ENCODE measurements at regions not wholly inside any gene's neighbourhood (a gene's known extent, or its start where the extent isn't known, plus 50 kb on each side); places are given as distances from the start of the nearest gene placed in this dataset.
"Not testable (repeated sequence)": the region's sequence is repeated elsewhere in the genome, so short reads cannot be mapped to it uniquely, and the experiment has no call there.

DNA sequence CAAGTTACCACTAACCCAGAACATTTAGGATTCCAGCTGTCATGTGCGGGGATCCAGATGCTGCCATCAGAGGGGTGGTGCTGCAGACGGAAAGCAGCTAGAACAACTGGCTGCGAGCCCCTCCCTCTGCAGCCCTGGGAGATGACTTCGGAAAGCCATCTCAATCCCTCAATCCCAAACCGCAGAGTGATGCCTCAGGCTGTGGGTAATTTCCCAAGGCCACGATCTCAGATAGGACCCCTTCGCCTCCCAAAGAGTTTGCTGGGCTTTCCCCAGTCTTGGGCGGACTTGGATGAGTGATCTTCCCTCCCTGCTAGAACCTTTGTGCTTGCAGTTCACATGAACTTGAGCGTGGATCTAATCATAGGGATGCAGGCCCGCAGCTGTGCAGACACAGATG, 71.3 kb upstream of the EN2 start:
- Histone ChIP-seq H3K27me3 (no peaks in the 10 kb centered on the region), H3K9me3 (no peaks in the 10 kb centered on the region), H3K36me3 (no peaks in the 10 kb centered on the region), H3K4me3 (no peak overlapping the region)
- DNase-seq = no peak

DNA sequence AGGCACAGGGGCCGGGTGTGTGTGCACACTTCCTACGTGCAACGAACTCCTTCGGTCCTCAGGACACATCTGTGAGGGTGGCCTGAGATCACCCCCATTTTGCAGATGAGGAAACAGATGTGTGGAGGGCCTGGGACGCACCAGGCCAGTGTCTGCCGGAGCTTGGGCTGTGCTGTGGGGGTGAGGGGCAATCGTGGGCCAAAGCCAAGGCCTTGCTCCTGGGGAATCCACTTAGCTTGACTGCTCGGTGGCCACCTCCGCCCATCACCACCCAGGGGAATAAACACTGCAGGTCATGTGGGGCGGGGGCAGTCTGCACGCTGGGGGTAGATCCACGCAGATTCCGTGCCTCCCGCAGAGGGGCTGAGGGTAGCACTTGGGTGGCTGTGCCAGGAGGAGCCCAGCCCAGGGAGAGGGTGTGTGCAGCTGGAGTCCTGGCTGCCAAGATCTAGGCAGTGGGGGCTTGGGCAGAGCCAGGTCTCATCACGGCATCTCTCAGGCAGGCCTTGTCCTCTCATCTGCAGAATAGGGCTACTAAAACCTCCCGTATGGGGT, 70.8 kb upstream of the EN2 start:
- Histone ChIP-seq H3K36me3 (no peaks in the 10 kb centered on the region), H3K9me3 (no peaks in the 10 kb centered on the region), H3K27me3 (no peaks in the 10 kb centered on the region), H3K4me3 (no peak overlapping the region)
- DNase-seq = no peak

DNA sequence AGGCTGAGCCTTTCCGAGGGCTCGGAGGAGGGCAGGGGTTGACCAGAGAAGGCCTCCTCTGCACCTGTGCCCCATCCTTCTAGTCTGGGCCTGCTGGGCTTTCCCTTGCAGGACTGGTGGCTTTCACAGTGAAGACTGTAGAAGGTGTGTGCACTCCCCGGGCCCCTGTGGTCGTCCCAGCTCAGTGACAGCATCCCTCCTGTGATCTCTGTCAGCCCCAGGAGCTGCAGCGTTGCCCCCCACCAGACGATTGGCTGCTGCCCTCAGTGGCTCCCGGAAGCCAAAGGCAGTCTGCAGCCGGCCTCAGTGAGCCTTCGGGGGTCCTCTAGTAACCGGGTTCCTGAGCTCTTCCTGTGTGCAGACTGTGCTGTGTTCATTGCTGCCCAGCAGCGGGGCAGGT, 69.4 kb upstream of the EN2 start:
- no peak for DNase-seq
- Histone ChIP-seq H3K36me3 (no peaks in the 10 kb centered on the region), H3K9me3 (no peaks in the 10 kb centered on the region), H3K27me3 (no peaks in the 10 kb centered on the region), H3K4me3 (no peak overlapping the region)

DNA sequence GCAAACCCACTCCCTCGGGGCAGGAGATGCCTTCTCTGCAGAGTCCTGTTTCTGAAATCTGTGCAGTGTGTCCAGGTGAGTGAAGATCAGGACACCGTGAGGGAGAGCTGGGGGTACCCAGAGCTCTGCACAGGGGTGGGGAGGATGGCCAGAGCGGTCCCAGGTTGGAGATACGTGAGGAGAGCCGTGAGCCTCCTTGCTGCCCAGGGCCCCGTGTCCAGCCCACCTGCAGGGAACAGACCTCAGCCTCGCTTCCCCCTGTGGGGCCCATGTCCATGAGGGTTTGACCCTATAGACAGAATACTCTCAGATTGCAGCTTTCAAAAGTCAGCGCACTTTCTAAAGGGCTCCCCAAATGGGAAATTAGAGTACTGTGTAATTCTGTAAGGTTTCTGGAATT, 66.5 kb upstream of the EN2 start:
- Histone ChIP-seq H3K36me3 (no peaks in the 10 kb centered on the region), H3K27me3 (no peaks in the 10 kb centered on the region), H3K9me3 (no peaks in the 10 kb centered on the region), H3K4me3 (no peak overlapping the region)
- no peak for DNase-seq

DNA sequence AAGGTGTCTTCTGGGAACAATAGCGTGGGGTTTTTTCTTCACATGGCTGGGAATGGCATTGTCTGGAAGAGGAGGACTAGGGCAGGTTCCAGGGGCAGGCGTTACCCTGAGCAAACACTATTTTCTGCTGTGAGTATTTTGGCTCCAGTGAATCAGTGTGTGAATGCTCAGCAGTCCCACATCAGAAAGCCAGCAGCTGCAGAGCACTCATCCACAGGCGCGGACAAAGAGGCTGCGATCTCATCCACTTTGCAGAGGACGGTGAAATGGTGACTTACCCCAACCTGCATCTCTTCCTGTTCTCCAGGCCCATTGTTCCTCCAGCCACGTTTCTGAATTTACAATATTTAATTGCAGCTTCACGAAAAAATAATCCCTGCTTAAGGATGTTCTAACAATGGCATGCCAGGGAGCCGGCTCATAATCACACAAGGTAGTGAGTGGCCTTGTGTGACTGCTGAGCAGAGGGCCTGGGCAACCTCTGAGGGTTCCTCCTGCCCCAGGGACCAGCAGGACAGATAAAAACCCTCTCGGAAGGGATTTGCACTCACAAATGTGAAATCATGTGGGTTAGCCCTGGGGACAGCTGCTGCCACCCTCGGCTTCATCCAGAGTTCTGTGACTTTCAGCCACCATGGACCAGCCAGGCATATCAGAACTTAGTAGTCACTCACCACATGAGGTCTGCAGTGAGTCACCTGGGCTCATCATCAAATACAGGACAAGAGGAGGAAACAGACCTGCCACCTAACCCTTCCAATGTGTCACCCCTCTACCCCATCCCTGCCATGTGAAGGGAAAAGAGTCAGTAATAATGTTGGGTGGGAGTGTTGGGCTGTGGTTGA, 65.0 kb upstream of the EN2 start:
- Histone ChIP-seq H3K36me3 (no peaks in the 10 kb centered on the region), H3K4me3 (no peak overlapping the region), H3K9me3 (no peaks in the 10 kb centered on the region), H3K27me3 (no peaks in the 10 kb centered on the region)
- no peak for DNase-seq

DNA sequence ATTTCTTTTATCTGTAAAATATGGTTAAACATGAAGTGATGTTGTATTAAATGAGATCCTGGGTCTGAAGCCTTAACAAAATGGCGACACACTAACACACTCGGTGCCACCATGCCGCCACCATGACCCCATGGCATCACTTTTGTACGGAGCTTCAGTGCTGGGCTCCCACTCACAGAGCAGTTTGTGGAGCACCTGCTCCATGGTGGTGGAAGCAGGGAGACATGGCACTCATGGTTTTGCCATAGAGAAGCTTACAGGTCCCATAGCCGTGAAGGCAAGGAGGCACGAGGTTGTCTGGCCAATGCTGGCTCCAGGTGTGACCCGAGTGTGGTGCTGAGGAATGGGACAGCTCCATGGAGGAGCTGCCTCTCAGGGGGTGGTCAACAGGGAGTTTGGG, 63.5 kb upstream of the EN2 start:
- Histone ChIP-seq H3K36me3 (no peaks in the 10 kb centered on the region), H3K9me3 (no peaks in the 10 kb centered on the region), H3K27me3 (no peaks in the 10 kb centered on the region), H3K4me3 (no peak overlapping the region)
- no peak for DNase-seq

DNA sequence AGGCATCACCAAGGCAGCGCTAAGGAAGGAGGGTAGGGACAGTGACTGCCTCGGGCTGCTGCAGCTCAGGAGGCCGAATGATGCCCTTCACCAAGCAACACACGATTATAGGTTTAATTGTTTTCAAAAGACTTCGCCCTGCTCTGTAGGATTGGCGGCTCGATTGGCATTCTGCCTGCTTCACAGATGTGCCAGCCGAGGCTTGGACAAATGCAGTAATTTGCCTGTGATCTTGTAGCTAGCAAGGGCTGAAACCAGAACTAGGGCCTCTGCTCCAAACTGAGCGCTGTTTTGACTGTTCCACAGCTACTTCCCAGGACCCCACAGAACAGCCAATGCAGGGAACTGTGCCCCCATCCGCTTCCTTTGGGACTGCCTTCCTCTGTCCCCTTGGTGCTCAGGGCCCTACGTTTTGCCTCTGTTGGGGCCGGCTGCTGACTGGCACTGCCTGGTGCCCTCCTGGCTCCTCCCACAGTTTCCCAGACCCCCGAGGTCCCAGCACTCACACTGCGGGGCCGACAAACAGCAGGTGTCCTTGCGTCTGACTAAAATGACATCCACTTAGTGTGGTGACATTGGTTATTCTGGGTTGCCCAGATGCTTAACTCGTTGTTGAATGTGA, 62.6 kb upstream of the EN2 start:
- Histone ChIP-seq H3K4me3 (no peak overlapping the region), H3K27me3 (no peaks in the 10 kb centered on the region)
- DNase-seq = no peak

DNA sequence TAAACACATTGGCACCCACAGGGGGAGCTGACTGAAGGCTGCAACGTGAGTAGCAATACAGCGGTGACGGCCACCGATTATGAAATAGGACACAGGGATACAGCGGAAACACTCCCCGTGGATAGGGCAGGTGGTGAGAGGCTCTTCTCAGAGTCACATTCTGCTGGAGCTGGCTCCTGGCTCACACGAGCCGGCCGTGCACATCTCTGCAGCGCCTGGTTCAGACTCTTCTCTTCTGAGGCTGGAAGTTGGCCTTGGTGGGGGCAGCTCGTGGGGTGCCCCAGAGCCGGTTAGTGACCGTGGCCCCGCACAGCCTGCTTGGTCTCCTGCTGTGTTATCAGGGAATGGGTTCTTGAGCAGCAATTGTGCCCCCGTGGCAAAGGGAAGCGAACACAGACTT, 61.3 kb upstream of the EN2 start:
- Histone ChIP-seq H3K4me3 (no peak overlapping the region), H3K9me3 (no peaks in the 10 kb centered on the region), H3K27me3 (no peaks in the 10 kb centered on the region), H3K36me3 (no peaks in the 10 kb centered on the region)
- DNase-seq = no peak

More for the DNA sequence above, 62.6 kb upstream of the EN2 start:
- Histone ChIP-seq H3K36me3 (no peaks in the 10 kb centered on the region), H3K9me3 (no peaks in the 10 kb centered on the region)

DNA sequence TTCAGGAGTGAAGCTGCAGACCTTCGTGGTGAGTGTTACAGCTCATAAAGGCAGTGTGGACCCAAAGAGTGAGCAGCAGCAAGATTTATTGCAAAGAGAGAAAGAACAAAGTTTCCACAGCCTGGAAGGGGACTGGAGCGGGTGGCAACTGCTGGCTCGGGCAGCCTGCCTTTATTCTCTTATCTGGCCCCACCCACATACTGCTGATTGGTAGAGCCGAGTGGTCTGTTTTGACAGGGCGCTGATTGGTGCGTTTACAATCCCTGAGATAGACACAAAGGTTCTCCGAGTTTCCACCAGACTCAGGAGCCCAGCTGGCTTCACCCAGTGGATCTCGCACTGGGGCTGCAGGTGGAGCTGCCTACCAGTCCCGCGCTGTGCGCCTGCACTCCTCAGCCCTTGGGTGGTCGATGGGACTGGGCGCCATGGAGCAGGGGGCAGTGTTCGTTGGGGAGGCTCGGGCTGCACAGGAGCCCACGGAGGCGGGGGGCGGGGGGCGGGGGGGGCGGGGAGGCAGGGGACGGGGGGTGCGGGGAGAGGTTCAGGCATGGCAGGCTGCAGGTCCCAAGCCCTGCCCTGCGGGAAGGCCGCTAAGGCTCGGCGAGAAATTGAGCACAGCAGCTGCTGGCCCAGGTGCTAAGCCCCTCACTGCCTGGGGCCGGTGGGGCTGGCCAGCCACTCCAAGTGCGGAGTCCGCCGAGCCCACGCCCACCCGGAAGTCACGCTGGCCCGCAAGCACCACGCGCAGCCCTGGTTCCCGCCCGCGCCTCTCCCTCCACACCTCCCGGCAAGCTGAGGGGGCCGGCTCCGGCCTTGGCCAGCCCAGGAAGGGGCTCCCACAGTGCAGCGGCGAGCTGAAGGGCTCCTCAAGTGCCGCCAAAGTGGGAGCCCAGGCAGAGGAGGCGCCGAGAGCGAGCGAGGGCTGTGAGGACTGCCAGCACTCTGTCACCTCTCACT, 59.9 kb upstream of the EN2 start:
- not testable (repeated sequence) for H3K9me3 ChIP-seq, H3K27me3 ChIP-seq, H3K4me3 ChIP-seq, H3K36me3 ChIP-seq, DNase-seq

DNA sequence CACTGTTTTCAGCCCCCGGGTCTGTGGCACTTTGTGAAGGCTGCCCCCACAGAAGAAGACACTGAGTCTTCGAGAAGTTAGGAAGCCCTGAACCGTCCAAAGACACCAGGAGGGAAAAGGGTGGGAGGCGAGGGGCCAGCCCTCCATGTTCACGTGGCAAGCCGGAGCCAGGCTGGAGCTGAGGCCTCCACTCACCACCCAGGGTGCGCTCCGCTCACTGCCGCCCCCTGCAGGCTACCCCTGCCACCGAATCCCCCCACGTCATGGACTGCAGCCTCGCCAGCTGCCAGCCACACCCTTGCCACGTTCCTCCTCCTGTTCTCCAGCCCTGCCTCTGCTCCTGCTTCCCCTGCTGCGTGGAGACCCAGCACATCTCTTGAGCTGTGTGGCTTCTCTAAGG, 59.0 kb upstream of the EN2 start:
- H3K27me3 ChIP-seq = no peaks in the 10 kb centered on the region

DNA sequence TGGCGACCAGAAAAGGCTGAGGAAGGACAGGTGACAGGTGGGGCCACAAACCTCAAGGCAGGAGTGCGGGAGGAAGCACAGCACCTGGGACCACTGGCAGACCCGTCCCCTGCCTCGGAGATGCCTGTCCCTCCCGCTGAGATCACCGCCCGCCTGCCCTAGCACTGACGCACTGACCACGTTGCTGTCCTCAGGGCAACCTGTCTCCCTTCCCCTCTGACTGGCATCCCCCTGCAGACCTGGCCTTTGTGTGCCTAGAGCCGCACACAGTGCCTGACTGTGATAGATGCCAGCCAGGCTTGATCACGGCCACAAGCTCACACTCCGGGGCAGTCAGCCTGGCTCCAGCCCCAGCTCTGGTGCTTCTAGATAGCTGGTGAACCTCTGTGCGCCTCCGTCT, 58.4 kb upstream of the EN2 start:
- H3K9me3 ChIP-seq = no peaks in the 10 kb centered on the region
- no peaks in the 10 kb centered on the region for H3K27me3 ChIP-seq
- H3K36me3 ChIP-seq = no peaks in the 10 kb centered on the region
- no peak for DNase-seq
- no peak overlapping the region for H3K4me3 ChIP-seq

More for the DNA sequence above, 59.0 kb upstream of the EN2 start:
- no peak for DNase-seq
- H3K36me3 ChIP-seq = no peaks in the 10 kb centered on the region
- no peak overlapping the region for H3K4me3 ChIP-seq
- H3K9me3 ChIP-seq = no peaks in the 10 kb centered on the region

DNA sequence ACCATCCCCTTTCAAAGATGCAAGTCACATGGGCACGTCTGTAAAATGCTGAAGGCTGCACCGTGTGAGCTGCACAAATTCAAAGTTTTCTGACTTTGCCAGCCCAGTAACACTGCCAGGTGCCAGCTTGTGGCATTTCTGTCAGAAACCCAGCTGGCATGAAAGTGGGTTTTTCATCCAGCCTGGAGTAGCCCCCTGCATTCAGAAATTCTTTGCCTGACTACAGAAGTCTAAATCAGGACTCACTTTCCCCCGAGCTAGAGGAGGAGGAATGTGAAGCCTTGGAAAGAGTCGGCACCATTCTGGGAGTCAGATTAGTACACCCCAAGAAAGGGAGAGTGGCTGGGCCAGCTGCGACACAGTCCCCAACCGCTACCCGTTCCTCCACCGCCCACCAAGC, 56.7 kb upstream of the EN2 start:
- no peaks in the 10 kb centered on the region for H3K27me3 ChIP-seq
- no peak overlapping the region for H3K4me3 ChIP-seq
- no peaks in the 10 kb centered on the region for H3K9me3 ChIP-seq
- no peaks in the 10 kb centered on the region for H3K36me3 ChIP-seq
- DNase-seq = no peak

DNA sequence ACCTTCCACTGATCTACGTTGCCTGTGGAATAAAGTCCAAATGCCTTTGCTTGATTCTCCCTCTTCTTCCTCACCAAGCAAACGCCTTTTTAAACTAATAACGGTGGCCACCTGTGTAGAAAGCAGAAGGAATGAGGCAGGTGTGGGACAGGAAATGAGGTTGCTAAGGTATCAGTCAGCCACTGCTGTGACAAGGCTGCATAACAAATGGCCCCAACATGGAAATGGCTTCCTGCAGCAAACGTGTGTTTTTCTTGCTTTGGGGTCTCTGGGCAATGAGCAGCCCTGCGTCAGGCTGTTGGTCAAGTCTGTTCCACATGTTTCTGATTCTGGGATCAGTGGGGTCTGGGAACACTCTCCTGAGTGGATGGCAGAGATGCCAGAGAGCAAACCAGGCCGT, 56.0 kb upstream of the EN2 start:
- no peak for DNase-seq
- Histone ChIP-seq H3K4me3 (no peak overlapping the region), H3K27me3 (no peaks in the 10 kb centered on the region), H3K36me3 (no peaks in the 10 kb centered on the region), H3K9me3 (no peaks in the 10 kb centered on the region)

DNA sequence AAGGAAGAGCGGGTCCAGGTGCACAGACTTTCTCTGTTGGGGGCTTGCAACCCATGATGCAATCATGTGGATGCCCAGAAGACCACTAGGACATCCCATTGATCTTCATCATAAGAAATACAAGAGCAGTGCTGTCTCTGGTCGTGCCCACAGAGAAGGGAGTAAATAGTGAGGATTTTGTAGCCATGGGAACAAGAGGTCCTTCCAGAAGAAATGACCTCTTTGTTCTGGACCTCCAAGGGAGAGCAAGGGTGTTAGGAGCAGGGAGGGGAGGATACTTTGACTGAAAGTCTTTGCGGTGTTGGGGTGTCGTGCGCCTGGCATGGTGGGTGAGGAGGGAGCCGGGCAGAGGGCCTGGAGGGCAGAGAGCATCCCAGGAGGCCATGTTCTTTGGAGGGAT, 55.0 kb upstream of the EN2 start:
- H3K27me3 ChIP-seq = no peaks in the 10 kb centered on the region
- no peak for DNase-seq

DNA sequence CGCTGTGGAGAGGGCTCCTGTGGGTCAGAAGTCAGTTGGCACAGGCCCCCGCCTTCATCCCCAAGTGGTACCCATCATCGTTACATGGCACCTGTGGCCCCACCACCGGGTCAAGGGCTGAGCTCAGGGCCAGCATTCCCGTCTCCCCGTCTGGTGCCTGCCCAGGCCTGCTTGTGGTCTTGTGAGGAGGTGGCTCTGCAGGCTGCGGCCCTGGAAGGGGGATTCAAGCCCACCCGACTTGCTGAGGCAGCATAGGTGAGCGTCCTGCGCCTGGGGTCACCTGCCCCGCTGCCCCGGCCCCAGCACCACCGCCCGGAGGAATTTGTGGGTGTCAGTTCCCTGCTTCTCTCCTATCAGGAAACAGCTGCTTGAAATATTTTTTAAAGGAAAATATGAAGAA, 53.0 kb upstream of the EN2 start:
- DNase-seq = no peak
- Histone ChIP-seq H3K4me3 (no peak overlapping the region), H3K27me3 (no peaks in the 10 kb centered on the region), H3K9me3 (no peaks in the 10 kb centered on the region), H3K36me3 (no peaks in the 10 kb centered on the region)

More for the DNA sequence above, 55.0 kb upstream of the EN2 start:
- Histone ChIP-seq H3K36me3 (no peaks in the 10 kb centered on the region), H3K9me3 (no peaks in the 10 kb centered on the region), H3K4me3 (no peak overlapping the region)

DNA sequence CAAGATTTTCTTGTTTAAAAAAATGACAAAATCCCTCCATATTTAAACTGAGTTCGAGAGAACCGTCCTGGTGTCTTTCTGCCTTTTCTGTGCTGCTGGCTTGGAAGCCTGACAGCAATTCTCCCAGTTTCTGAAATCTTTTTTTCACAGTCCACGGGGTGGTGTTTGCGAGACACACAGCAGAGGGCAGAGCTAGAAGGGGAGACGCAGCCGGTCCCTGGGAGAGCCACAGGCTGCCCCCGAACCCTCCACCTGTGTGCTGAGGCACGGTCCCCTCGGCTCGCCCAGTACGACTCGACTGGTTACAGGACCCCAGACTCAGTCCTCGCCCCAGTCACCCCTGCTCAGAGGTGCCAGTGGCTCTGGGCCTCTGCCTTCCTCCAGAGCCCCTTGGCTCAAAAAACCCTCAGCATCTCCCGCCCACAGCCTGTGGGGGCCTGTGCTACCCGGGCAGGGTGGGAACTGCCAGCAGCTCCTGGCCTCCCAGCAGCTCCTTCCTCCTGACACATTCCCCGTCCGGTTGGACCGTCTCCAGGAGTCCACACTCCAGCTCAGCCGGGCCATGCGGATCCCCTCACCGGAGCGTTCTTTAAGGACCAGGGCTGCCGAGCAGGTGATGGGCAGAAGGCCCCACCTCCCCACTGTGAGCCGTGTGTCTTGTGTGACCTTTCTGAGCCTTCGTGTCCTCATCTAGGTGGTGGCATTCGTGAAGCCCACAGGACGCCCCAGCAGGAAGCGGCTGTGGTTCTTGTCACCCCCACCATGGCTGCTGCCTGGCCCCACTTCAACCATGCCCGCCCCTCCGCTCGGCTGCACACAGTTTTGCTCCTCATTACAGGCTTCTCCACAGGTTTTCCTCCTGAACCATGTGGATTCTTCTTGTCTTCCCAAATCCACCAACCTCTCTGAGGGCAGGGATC, 52.3 kb upstream of the EN2 start:
- DNase-seq = no peak
- Histone ChIP-seq H3K36me3 (no peaks in the 10 kb centered on the region), H3K27me3 (no peaks in the 10 kb centered on the region), H3K4me3 (no peak overlapping the region), H3K9me3 (no peaks in the 10 kb centered on the region)

All from MG63 (cell line).